ENCODE measurements at regions not wholly inside any gene's neighbourhood (a gene's known extent, or its start where the extent isn't known, plus 50 kb on each side); places are given as distances from the start of the nearest gene placed in this dataset.

DNA sequence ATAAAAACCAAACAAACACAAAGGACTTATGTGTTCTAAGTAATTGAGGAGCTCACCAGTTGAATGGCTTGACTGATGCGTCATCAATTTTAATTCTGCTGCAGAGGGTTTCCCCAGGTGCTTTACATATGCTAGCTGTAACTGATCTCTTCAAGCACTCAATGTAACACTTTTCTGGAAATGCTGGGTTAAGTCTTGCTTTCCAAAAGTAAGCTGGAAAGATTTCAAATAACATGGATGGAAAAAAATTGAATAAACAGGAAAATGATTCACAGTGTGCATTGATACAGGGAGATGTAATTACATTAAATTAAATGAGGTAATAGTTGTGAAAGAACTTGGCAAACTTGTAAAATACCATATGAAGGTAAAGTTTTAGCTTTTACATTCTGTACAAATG is 186.7 kb upstream of the WDFY3 start:
- no peak overlapping the region for H3K23ac ChIP-seq (ENCODE audit: insufficient read length, low read depth, low read length)
- no peak overlapping the region for H2AFZ ChIP-seq (ENCODE audit: low read length)
- H3K4ac ChIP-seq (ENCODE audit: low read depth, low read length), result no peak overlapping the region
- Mint-ChIP-seq H3K4me3 (no peak overlapping the region), H3K4me1 (peaks cover 3 to 4% of the 10 kb centered on the region in 2 experiments; a peak in 1 of 4 replicates), H3K27ac (no peak overlapping the region), H3K27me3 (ENCODE audit: low read depth) (no peaks in the 10 kb centered on the region), H3K9me3 (no peaks in the 10 kb centered on the region), H3K36me3 (ENCODE audit: insufficient read depth in 1 of 3, low read depth in 3 of 3) (peaks cover 0 to 2% (median 0%) of the 10 kb centered on the region in 3 experiments; a peak in 1 of 7 replicates)
- H4K8ac ChIP-seq (replicated peaks; ENCODE audit: insufficient read length, low read depth, low read length), result no peak overlapping the region
- H3T11ph ChIP-seq (ENCODE audit: low read length), result no peak overlapping the region
- no peak for DNase-seq
- H3K4me2 ChIP-seq (ENCODE audit: insufficient read depth, insufficient read length, low read length), result no peak overlapping the region
- H3K27me3 ChIP-seq (ENCODE audit: insufficient read depth, low read length), result no peaks in the 10 kb centered on the region
- no peak overlapping the region for H3K14ac ChIP-seq (ENCODE audit: insufficient read depth, low read length)
- WGBS (ENCODE audit: extremely low coverage, insufficient read length, low lambda C conversion rate), result no CpG with 5 or more reads among the region's 1 CpG
- H3K79me2 ChIP-seq (ENCODE audit: insufficient read depth, low read length), result 0 out of 2 replicates have a peak, but pooled peaks cover 2% of the 10 kb centered on the region
- no peak overlapping the region for H2AK5ac ChIP-seq (ENCODE audit: insufficient read length, low read length)
- TF ChIP-seq, protein P1, sequence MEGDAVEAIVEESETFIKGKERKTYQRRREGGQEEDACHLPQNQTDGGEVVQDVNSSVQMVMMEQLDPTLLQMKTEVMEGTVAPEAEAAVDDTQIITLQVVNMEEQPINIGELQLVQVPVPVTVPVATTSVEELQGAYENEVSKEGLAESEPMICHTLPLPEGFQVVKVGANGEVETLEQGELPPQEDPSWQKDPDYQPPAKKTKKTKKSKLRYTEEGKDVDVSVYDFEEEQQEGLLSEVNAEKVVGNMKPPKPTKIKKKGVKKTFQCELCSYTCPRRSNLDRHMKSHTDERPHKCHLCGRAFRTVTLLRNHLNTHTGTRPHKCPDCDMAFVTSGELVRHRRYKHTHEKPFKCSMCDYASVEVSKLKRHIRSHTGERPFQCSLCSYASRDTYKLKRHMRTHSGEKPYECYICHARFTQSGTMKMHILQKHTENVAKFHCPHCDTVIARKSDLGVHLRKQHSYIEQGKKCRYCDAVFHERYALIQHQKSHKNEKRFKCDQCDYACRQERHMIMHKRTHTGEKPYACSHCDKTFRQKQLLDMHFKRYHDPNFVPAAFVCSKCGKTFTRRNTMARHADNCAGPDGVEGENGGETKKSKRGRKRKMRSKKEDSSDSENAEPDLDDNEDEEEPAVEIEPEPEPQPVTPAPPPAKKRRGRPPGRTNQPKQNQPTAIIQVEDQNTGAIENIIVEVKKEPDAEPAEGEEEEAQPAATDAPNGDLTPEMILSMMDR (conservative IDR thresholded peaks at IDR 0.05), result no peak
- no peaks in the 10 kb centered on the region for H4K20me1 ChIP-seq (ENCODE audit: control insufficient read depth, insufficient read depth, insufficient read length)
- no peak overlapping the region for H4K91ac ChIP-seq (ENCODE audit: insufficient read length, low read depth, low read length)
- H3K27ac ChIP-seq (ENCODE audit: insufficient read length, low read depth, low read length), result no peak overlapping the region
- H3K9me3 ChIP-seq (ENCODE audit: control insufficient read depth, low read depth, low read length), result no peaks in the 10 kb centered on the region
- no peaks in the 10 kb centered on the region for H3K4me1 ChIP-seq (ENCODE audit: insufficient read depth, low read length)
- H3K56ac ChIP-seq (ENCODE audit: insufficient read length, low read depth, low read length), result no peak overlapping the region
- H2BK20ac ChIP-seq (ENCODE audit: low read depth, low read length, poor library complexity, severe bottlenecking), result no peak overlapping the region
- H4K5ac ChIP-seq (ENCODE audit: insufficient read length, low read depth, low read length), result no peak overlapping the region
- no peak overlapping the region for H2BK12ac ChIP-seq (ENCODE audit: insufficient read length, low read depth, low read length)
- H3K79me1 ChIP-seq (ENCODE audit: insufficient read depth, low read depth, low read length, poor library complexity, severe bottlenecking), result no peaks in the 10 kb centered on the region
- H2BK15ac ChIP-seq (ENCODE audit: low read depth, low read length), result no peak overlapping the region
- no peak overlapping the region for H2BK5ac ChIP-seq (ENCODE audit: insufficient read length, low read length)
- no peak overlapping the region for H3K9ac ChIP-seq (ENCODE audit: extremely low read depth, insufficient read length, low read length)
- no peak overlapping the region for H2BK120ac ChIP-seq (ENCODE audit: low read depth, low read length, poor library complexity, severe bottlenecking)
- H3K18ac ChIP-seq (ENCODE audit: insufficient read length, low read depth, low read length), result no peak overlapping the region
- H3K23me2 ChIP-seq (ENCODE audit: insufficient read length, low read depth, low read length, poor library complexity, severe bottlenecking), result no peaks in the 10 kb centered on the region

Measured in H9 (cell line).